CD14-positive monocyte (primary cell): ENCODE measurements at regions not wholly inside any gene's neighbourhood (a gene's known extent, or its start where the extent isn't known, plus 50 kb on each side); places are given as distances from the start of the nearest gene placed in this dataset.

ENCODE experiments used
- DNase-seq, 3 donors: peaks; one replicate each; pipeline ENCODE4 v3.0.0-alpha.2; 2011 to 2022
- H2AFZ ChIP-seq: 2 replicates; pipeline ENCODE4 v1.6.0; 2012; ENCODE audit warnings: mild to moderate bottlenecking, low read depth, low read length, inconsistent platforms; ENCODE audit not compliant: insufficient read depth, poor library complexity, severe bottlenecking
- H3K27ac ChIP-seq, 2 donors: 1 replicate in 1 of 2; 2 replicates in 1 of 2; pipeline ENCODE4 v1.5.1; 2012 to 2013; ENCODE audit warnings: low read length in 2 of 2, control low read depth in 1 of 2, inconsistent platforms in 1 of 2, low read depth in 1 of 2, mild to moderate bottlenecking in 1 of 2
- H3K27me3 ChIP-seq, 2 donors: one replicate each; pipeline versions ENCODE4 v1.6.0 to v1.6.1; 2011 to 2013; ENCODE audit warnings: low read length in 2 of 2; ENCODE audit not compliant: control insufficient read depth in 2 of 2, insufficient read depth in 2 of 2
- H3K36me3 ChIP-seq, 2 donors: replicated peaks in 1 of 2; 1 replicate in 1 of 2; 2 replicates in 1 of 2; pipeline versions ENCODE4 v1.5.1 to v1.6.1; 2012 to 2013; ENCODE audit warnings: low read length in 2 of 2, control low read depth in 1 of 2, inconsistent platforms in 1 of 2, mild to moderate bottlenecking in 1 of 2; ENCODE audit not compliant: insufficient read depth in 2 of 2, control insufficient read depth in 1 of 2
- H3K4me1 ChIP-seq, 2 donors: 1 replicate in 1 of 2; 2 replicates in 1 of 2; pipeline versions ENCODE4 v1.5.1 to v1.6.1; 2012 to 2013; ENCODE audit warnings: low read length in 2 of 2, control low read depth in 1 of 2, inconsistent platforms in 1 of 2, mild to moderate bottlenecking in 1 of 2, moderate library complexity in 1 of 2; ENCODE audit not compliant: insufficient read depth in 2 of 2, control insufficient read depth in 1 of 2
- H3K4me2 ChIP-seq: replicated peaks from 2 replicates; pipeline ENCODE3; 2012; ENCODE audit warnings: low read length, moderate library complexity, mild to moderate bottlenecking; ENCODE audit not compliant: poor library complexity, severe bottlenecking; ENCODE audit errors: extremely low read depth
- H3K4me3 ChIP-seq, 3 experiments: fragments of 200-600 bp in 1 of 3; sonication (generic) in 1 of 3; replicated peaks in 1 of 3; 1 replicate in 2 of 3; 2 replicates in 1 of 3; pipeline ENCODE4 v1.5.1; 2011 to 2013; ENCODE audit warnings: low read length in 3 of 3, mild to moderate bottlenecking in 3 of 3, control low read depth in 2 of 3, low read depth in 2 of 3, inconsistent platforms in 1 of 3, moderate library complexity in 1 of 3
- H3K79me2 ChIP-seq: 2 replicates; pipeline ENCODE4 v1.6.0; 2012; ENCODE audit warnings: mild to moderate bottlenecking, control low read depth, inconsistent platforms, low read length, moderate library complexity; ENCODE audit not compliant: insufficient read depth
- H3K9ac ChIP-seq: 2 replicates; pipeline ENCODE4 v1.6.0; 2017; ENCODE audit warnings: low read length, mild to moderate bottlenecking; ENCODE audit not compliant: insufficient read depth, poor library complexity, severe bottlenecking
- H3K9me3 ChIP-seq, 2 donors: replicated peaks in 1 of 2; 1 replicate in 1 of 2; 2 replicates in 1 of 2; pipeline versions ENCODE4 v1.5.1 to v1.6.1; 2012 to 2013; ENCODE audit warnings: low read length in 2 of 2, control low read depth in 1 of 2; ENCODE audit not compliant: control insufficient read depth in 1 of 2, insufficient read depth in 1 of 2
- H4K20me1 ChIP-seq: 2 replicates; pipeline ENCODE4 v1.6.0; 2012; ENCODE audit warnings: mild to moderate bottlenecking, low read length, control low read depth, moderate library complexity; ENCODE audit not compliant: insufficient read depth
- H3K27ac Mint-ChIP-seq, 7 donors: one replicate each; pipeline ENCODE4 v1.8.0; 2020; ENCODE audit warnings: mild to moderate bottlenecking in 7 of 7, mixed read lengths in 7 of 7, moderate library complexity in 6 of 7, inconsistent platforms in 2 of 7
- H3K27me3 Mint-ChIP-seq, 3 donors: one replicate each; pipeline ENCODE4 v1.8.0; 2021 to 2022; ENCODE audit warnings: low read depth in 3 of 3, mild to moderate bottlenecking in 3 of 3, mixed read lengths in 3 of 3, moderate library complexity in 3 of 3, inconsistent platforms in 1 of 3
- H3K36me3 Mint-ChIP-seq, 2 donors: one replicate each; pipeline ENCODE4 v1.8.0; 2020; ENCODE audit warnings: mixed read lengths in 2 of 2, inconsistent platforms in 1 of 2, mild to moderate bottlenecking in 1 of 2
- H3K4me1 Mint-ChIP-seq: one replicate; pipeline ENCODE4 v1.8.0; 2020; ENCODE audit warnings: mild to moderate bottlenecking, mixed read lengths
- H3K4me3 Mint-ChIP-seq, 2 donors: one replicate each; pipeline ENCODE4 v1.8.0; 2020; ENCODE audit warnings: mild to moderate bottlenecking in 2 of 2, mixed read lengths in 2 of 2, moderate library complexity in 1 of 2
- H3K9me3 Mint-ChIP-seq, 7 donors: one replicate each; pipeline ENCODE4 v1.8.0; 2020 to 2022; ENCODE audit warnings: mixed read lengths in 7 of 7, mild to moderate bottlenecking in 6 of 7, moderate library complexity in 6 of 7, inconsistent platforms in 2 of 7
- WGBS: methylation state at CpG from one replicate; pipeline ENCODE4 v1.1.5; 2013; ENCODE audit warnings: missing lambda C conversion rate; ENCODE audit not compliant: insufficient coverage; 5-methylcytosine and 5-hydroxymethylcytosine counted together
- intact Hi-C, 2 donors: fragments of 100-400 bp; cut with micrococcal nuclease; formaldehyde crosslinking; loops; one replicate each; pipeline versions ENCODE4 v1.15.0 to v1.15.1; 2023
- TF ChIP-seq, protein P1 (sequence below): fragments of 200-600 bp; IDR thresholded peaks from one replicate; pipeline ENCODE4 v1.8.0; 2022; ENCODE audit warnings: antibody characterized with exemption, mild to moderate bottlenecking

DNA sequence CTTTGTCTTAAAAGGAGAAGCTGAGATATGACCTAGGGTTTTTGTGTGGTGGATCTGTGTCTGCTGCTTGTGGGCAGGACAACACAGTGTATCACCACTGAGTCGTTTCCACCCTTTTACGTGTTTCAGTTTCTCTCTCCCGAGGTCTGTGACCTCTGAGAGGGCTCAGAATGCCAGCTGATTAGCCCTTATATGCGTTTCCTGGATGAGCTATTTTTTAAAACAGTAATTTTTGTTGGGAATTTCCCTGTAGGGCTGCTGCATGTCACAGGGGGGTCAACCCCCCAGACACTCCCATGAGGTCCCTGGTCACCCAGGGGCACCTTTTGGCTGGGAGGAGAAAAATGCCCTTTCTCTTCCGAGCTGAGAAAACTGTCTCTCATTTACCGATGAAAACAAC lies 170.4 kb upstream of the CASK start:
- Histone ChIP-seq H3K4me2 (no peak overlapping the region), H3K79me2 (no peaks in the 10 kb centered on the region), H3K27ac (no peak overlapping the region), H2AFZ (no peak overlapping the region), H3K4me3 (no peak overlapping the region), H3K36me3 (no peaks in the 10 kb centered on the region), H3K9me3 (no peaks in the 10 kb centered on the region), H3K9ac (no peak overlapping the region), H4K20me1 (no peaks in the 10 kb centered on the region), H3K27me3 (no peaks in the 10 kb centered on the region), H3K4me1 (peaks cover 0 to 3% of the 10 kb centered on the region in 2 donors)
- TF ChIP-seq, protein P1, sequence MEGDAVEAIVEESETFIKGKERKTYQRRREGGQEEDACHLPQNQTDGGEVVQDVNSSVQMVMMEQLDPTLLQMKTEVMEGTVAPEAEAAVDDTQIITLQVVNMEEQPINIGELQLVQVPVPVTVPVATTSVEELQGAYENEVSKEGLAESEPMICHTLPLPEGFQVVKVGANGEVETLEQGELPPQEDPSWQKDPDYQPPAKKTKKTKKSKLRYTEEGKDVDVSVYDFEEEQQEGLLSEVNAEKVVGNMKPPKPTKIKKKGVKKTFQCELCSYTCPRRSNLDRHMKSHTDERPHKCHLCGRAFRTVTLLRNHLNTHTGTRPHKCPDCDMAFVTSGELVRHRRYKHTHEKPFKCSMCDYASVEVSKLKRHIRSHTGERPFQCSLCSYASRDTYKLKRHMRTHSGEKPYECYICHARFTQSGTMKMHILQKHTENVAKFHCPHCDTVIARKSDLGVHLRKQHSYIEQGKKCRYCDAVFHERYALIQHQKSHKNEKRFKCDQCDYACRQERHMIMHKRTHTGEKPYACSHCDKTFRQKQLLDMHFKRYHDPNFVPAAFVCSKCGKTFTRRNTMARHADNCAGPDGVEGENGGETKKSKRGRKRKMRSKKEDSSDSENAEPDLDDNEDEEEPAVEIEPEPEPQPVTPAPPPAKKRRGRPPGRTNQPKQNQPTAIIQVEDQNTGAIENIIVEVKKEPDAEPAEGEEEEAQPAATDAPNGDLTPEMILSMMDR = no peak
- Mint-ChIP-seq H3K9me3 (peaks cover 0 to 3% (median 0%) of the 10 kb centered on the region in 7 donors), H3K27me3 (peaks cover 0 to 4% (median 3%) of the 10 kb centered on the region in 3 donors), H3K36me3 (no peaks in the 10 kb centered on the region), H3K27ac (peak overlapping the region in 1 of 7 donors; percentile 11), H3K4me3 (no peak overlapping the region), H3K4me1 (peaks cover 12% of the 10 kb centered on the region)
- intact Hi-C loops = no loop called here
- 81% methylated on average over 3 of the region's 6 CpGs for WGBS
- DNase-seq = peak in 1 of 3 donors; percentile 3

DNA sequence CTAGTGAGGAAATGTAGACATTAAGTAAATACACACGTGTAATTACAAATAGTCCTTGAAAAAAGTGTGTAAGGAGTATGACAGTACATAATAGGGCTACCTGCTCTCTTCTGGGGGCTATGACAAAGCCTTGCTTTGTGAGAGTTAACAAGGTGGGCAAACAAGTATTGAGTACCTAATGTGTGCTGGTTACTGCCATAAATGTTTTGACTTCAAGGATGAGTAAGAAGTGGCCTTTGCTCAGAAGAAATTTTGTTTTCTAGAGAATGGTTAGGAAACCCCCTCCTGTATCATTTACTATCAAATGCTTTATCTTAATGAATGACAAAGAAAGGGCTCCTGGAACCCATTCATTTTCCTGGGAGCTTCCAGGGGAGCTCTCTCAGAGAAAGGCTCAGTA lies 167.0 kb upstream of the CASK start:
- H3K27me3 ChIP-seq = no peaks in the 10 kb centered on the region
- intact Hi-C loops = no loop called here
- no peaks in the 10 kb centered on the region for H3K79me2 ChIP-seq
- TF ChIP-seq, protein P1 = no peak
- H3K4me3 Mint-ChIP-seq = no peak overlapping the region
- peaks cover 0 to 4% (median 0%) of the 10 kb centered on the region in 3 donors for H3K27me3 Mint-ChIP-seq
- no CpG with 5 or more reads among the region's 1 CpG for WGBS
- H4K20me1 ChIP-seq = no peaks in the 10 kb centered on the region
- no peak overlapping the region for H3K4me2 ChIP-seq
- no peak for DNase-seq
- no peak overlapping the region for H2AFZ ChIP-seq
- H3K36me3 Mint-ChIP-seq = no peaks in the 10 kb centered on the region
- no peak overlapping the region for H3K9ac ChIP-seq
- no peak overlapping the region for H3K4me3 ChIP-seq
- H3K9me3 Mint-ChIP-seq = peaks cover 0 to 2% (median 0%) of the 10 kb centered on the region in 7 donors
- H3K4me1 ChIP-seq = peaks cover 0 to 3% of the 10 kb centered on the region in 2 donors
- H3K36me3 ChIP-seq = no peaks in the 10 kb centered on the region
- peaks cover 7% of the 10 kb centered on the region for H3K4me1 Mint-ChIP-seq
- H3K27ac Mint-ChIP-seq = no peak overlapping the region
- no peak overlapping the region for H3K27ac ChIP-seq
- H3K9me3 ChIP-seq = no peaks in the 10 kb centered on the region
